ENCODE measurements at regions not wholly inside any gene's neighbourhood (a gene's known extent, or its start where the extent isn't known, plus 50 kb on each side); places are given as distances from the start of the nearest gene placed in this dataset.

- no peak for TF ChIP-seq POLR2A (IDR thresholded peaks at IDR 0.05)
- no peaks in the 10 kb centered on the region for H3K4me1 ChIP-seq (replicated peaks in 1 of 2)
- WGBS, 4 donors, result 85 to 88% (median 86%) methylated on average over 3 of the region's 3 CpGs
- H3K4me3 ChIP-seq, result no peak overlapping the region
- no peak overlapping the region for H3K27ac ChIP-seq
- H3K9me3 ChIP-seq (replicated peaks in 1 of 3), result no peaks in the 10 kb centered on the region
- DNase-seq, result no peak
- peaks cover 6% of the 10 kb centered on the region for H3K27me3 ChIP-seq
- no peaks in the 10 kb centered on the region for H3K36me3 ChIP-seq (replicated peaks in 1 of 2)
- intact Hi-C loops (cut with DNase I), result no loop called here
Observed at GRCh38 chr2:7527165-7527722, 610.0 kb downstream of the RNF144A start.

GRCh38 chr2:7530001-7530400 is 612.8 kb downstream of the RNF144A start:
- DNase-seq, result no peak
- H3K9me3 ChIP-seq (replicated peaks in 1 of 3), result no peaks in the 10 kb centered on the region
- H3K4me3 ChIP-seq, result no peak overlapping the region
- H3K36me3 ChIP-seq (replicated peaks in 1 of 2), result no peaks in the 10 kb centered on the region
- peaks cover 4% of the 10 kb centered on the region for H3K27me3 ChIP-seq
- intact Hi-C loops (cut with DNase I), result no loop called here
- no peak for TF ChIP-seq POLR2A (IDR thresholded peaks at IDR 0.05)
- no peak for TF ChIP-seq CTCF (IDR thresholded peaks at IDR 0.05)
- no peak overlapping the region for H3K27ac ChIP-seq
- no peaks in the 10 kb centered on the region for H3K4me1 ChIP-seq (replicated peaks in 1 of 2)

- no peak for TF ChIP-seq CTCF (IDR thresholded peaks at IDR 0.05)
- no peak for TF ChIP-seq POLR2A (IDR thresholded peaks at IDR 0.05)
- no peaks in the 10 kb centered on the region for H3K9me3 ChIP-seq (replicated peaks in 1 of 3)
- intact Hi-C loops (cut with DNase I), result no loop called here
- no peak for DNase-seq
- H3K36me3 ChIP-seq (replicated peaks in 1 of 2), result no peaks in the 10 kb centered on the region
- no peak overlapping the region for H3K4me3 ChIP-seq
- WGBS, 4 donors, result 75 to 86% (median 80%) methylated on average over 4 of the region's 4 CpGs
- H3K27ac ChIP-seq, result no peak overlapping the region
- peaks cover 3% of the 10 kb centered on the region for H3K27me3 ChIP-seq
- no peaks in the 10 kb centered on the region for H3K4me1 ChIP-seq (replicated peaks in 1 of 2)
Observed at GRCh38 chr2:7539077-7539476, 621.9 kb downstream of the RNF144A start.

- no peak for TF ChIP-seq POLR2A (IDR thresholded peaks at IDR 0.05)
- no peak for TF ChIP-seq CTCF (IDR thresholded peaks at IDR 0.05)
- peaks cover 3% of the 10 kb centered on the region for H3K27me3 ChIP-seq
- H3K4me3 ChIP-seq, result no peak overlapping the region
- H3K36me3 ChIP-seq (replicated peaks in 1 of 2), result no peaks in the 10 kb centered on the region
- 86 to 96% (median 90%) methylated on average over 4 to 5 of the region's 5 CpGs for WGBS, 4 donors
- no peak overlapping the region for H3K27ac ChIP-seq
- intact Hi-C loops (cut with DNase I), result no loop called here
- DNase-seq, result no peak
- no peaks in the 10 kb centered on the region for H3K4me1 ChIP-seq (replicated peaks in 1 of 2)
- no peaks in the 10 kb centered on the region for H3K9me3 ChIP-seq (replicated peaks in 1 of 3)
Observed at GRCh38 chr2:7539760-7540159, 622.5 kb downstream of the RNF144A start.

GRCh38 chr2:7552825-7553570 is 635.8 kb downstream of the RNF144A start:
- no peaks in the 10 kb centered on the region for H3K36me3 ChIP-seq (replicated peaks in 1 of 2)
- H3K9me3 ChIP-seq (replicated peaks in 1 of 3), result no peaks in the 10 kb centered on the region
- TF ChIP-seq POLR2A (IDR thresholded peaks at IDR 0.05), result no peak
- no peak for TF ChIP-seq CTCF (IDR thresholded peaks at IDR 0.05)
- intact Hi-C loops (cut with DNase I), result no loop called here
- no peak overlapping the region for H3K4me3 ChIP-seq
- no peaks in the 10 kb centered on the region for H3K27me3 ChIP-seq
- no peak overlapping the region for H3K27ac ChIP-seq
- H3K4me1 ChIP-seq (replicated peaks in 1 of 2), result no peaks in the 10 kb centered on the region
- DNase-seq, result no peak
- 84 to 86% (median 85%) methylated on average over 4 to 5 of the region's 5 CpGs for WGBS, 4 donors

Measured in adrenal gland (tissue), 9 donors.